ENCODE measurements at regions not wholly inside any gene's neighbourhood (a gene's known extent, or its start where the extent isn't known, plus 50 kb on each side); places are given as distances from the start of the nearest gene placed in this dataset.

DNA sequence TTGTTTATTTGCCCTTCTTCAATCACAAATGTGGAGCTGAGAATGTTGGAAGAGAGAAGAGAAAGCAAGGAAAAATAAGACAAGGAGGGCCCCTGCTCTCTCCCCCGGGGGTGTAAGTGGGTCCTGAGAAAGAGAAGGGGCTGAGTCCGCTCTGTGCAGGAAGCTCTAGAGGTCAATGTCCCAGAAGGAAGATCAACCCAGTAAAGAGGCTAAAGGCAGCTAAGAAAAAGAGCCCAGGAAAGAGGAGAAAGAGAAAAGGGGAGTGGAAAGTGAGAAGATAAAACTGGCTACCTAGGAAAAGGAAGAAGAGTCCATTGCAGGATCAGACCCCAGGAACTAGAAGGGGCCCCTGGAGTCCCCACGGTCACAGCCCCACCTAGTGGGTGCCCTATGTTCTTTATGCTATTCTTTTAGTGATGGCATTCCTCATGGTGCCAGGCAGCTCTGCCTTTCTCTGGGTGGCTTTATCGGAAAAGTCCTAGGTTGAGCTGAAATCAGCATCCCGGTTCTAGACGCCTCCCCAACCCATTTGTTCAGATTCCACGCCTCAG is 583.4 kb downstream of the ACTL7B start:
- Histone ChIP-seq H3K27ac (ENCODE audit: insufficient read depth, low read depth, low read length, poor library complexity, severe bottlenecking) (peak overlapping the region; percentile 11), H3K4me3 (ENCODE audit: insufficient read depth, low read depth, low read length) (no peak overlapping the region), H3K4me1 (ENCODE audit: control insufficient read depth, insufficient read depth, low read length) (peaks cover 14% of the 10 kb centered on the region), H3K27me3 (ENCODE audit: control insufficient read depth, insufficient read depth, low read length, poor library complexity, severe bottlenecking) (no peaks in the 10 kb centered on the region), H3K9me3 (ENCODE audit: control insufficient read depth, low read length) (no peaks in the 10 kb centered on the region), H3K36me3 (ENCODE audit: control insufficient read depth, insufficient read depth, low read length) (no peaks in the 10 kb centered on the region)
- WGBS, 2 experiments = 63 to 68% methylated on average over 7 of the region's 7 CpGs

DNA sequence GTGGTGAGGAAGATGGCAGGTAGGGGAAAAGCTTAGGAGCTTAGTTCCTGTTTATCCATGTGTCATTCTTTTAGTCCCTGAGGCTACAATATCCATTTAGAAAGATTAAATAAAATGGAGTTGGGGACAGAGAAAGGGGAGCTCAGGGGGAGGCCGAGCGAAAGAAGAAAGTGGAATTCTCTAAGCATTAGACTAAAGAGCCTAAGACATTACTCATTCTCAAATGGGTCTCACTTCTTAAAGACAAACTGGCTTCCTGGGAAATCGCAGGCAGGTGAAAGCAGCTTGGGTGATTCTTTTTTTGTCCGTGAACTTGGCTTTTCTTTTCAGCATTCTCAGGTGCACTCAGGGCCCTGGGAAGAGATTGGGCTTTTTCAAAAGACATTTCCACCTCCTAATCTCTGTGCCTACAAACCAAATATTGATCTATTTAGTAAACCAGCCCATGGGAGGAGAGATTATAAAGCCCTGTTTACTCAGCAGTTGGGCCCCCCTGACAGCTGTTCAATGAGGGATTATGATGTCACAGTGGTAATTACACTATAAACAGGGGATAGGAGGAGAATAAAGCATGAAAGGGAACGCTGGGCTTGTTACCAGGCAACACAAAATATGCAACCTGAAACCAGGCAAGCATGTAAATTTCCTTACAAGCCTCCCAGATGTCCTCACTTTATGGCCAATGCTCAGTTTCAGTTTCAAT is 584.0 kb downstream of the ACTL7B start:
- no peak overlapping the region for H3K4me3 ChIP-seq (ENCODE audit: insufficient read depth, low read depth, low read length)
- no peaks in the 10 kb centered on the region for H3K27me3 ChIP-seq (ENCODE audit: control insufficient read depth, insufficient read depth, low read length, poor library complexity, severe bottlenecking)
- H3K27ac ChIP-seq (ENCODE audit: insufficient read depth, low read depth, low read length, poor library complexity, severe bottlenecking) = peak overlapping the region; percentile 11
- H3K36me3 ChIP-seq (ENCODE audit: control insufficient read depth, insufficient read depth, low read length) = no peaks in the 10 kb centered on the region
- 23 to 43% methylated on average over 5 of the region's 5 CpGs for WGBS, 2 experiments
- peaks cover 14% of the 10 kb centered on the region for H3K4me1 ChIP-seq (ENCODE audit: control insufficient read depth, insufficient read depth, low read length)
- H3K9me3 ChIP-seq (ENCODE audit: control insufficient read depth, low read length) = no peaks in the 10 kb centered on the region

DNA sequence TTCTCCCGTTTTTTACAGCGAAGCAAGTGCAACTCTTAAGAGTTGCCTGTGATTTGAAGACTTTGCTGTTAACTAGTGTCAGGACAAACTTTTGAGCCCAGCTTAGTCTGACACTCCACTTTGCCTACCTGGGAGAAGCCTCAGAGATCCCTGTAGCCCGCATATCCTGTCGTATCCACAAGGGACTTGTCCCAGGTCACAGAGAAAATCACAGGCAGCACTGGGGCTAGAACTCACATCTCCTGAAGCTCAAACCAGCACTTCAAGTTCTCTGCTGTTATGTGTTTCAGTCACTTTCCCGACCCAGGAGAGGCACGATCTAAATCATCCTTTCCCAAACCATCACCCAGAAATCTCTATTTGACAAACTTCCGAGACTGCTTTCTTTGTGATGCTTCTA is 584.5 kb downstream of the ACTL7B start:
- no peaks in the 10 kb centered on the region for H3K9me3 ChIP-seq (ENCODE audit: control insufficient read depth, low read length)
- H3K27ac ChIP-seq (ENCODE audit: insufficient read depth, low read depth, low read length, poor library complexity, severe bottlenecking) = no peak overlapping the region
- H3K4me3 ChIP-seq (ENCODE audit: insufficient read depth, low read depth, low read length) = no peak overlapping the region
- H3K4me1 ChIP-seq (ENCODE audit: control insufficient read depth, insufficient read depth, low read length) = peaks cover 14% of the 10 kb centered on the region
- 70% methylated on average over 7 of the region's 7 CpGs for WGBS, 2 experiments
- no peaks in the 10 kb centered on the region for H3K27me3 ChIP-seq (ENCODE audit: control insufficient read depth, insufficient read depth, low read length, poor library complexity, severe bottlenecking)
- no peaks in the 10 kb centered on the region for H3K36me3 ChIP-seq (ENCODE audit: control insufficient read depth, insufficient read depth, low read length)

DNA sequence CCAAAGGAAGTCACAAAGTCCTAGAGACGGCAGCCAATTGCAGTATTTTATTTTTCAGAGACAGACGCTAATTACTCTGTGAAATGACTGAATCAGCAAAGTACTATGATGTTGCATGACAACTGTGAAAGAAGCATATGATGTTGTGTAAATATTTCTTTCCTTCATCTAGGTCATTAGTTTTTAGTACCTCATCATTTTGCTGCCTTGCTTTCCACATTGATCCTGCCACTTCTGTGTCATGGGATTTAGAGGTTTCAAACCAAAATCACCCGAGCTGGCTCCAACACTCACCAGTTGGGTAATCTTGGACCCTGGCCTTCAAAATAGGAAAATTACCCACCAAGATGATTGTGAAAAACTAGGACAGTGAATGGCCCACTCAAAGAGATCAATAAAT is 585.2 kb downstream of the ACTL7B start:
- Histone ChIP-seq H3K9me3 (ENCODE audit: control insufficient read depth, low read length) (no peaks in the 10 kb centered on the region), H3K36me3 (ENCODE audit: control insufficient read depth, insufficient read depth, low read length) (no peaks in the 10 kb centered on the region), H3K27me3 (ENCODE audit: control insufficient read depth, insufficient read depth, low read length, poor library complexity, severe bottlenecking) (no peaks in the 10 kb centered on the region), H3K27ac (ENCODE audit: insufficient read depth, low read depth, low read length, poor library complexity, severe bottlenecking) (no peak overlapping the region), H3K4me3 (ENCODE audit: insufficient read depth, low read depth, low read length) (no peak overlapping the region), H3K4me1 (ENCODE audit: control insufficient read depth, insufficient read depth, low read length) (peaks cover 14% of the 10 kb centered on the region)
- 92 to 98% methylated on average over 3 of the region's 3 CpGs for WGBS, 2 experiments

GRCh38 chr9:108270051-108270450 is 585.7 kb downstream of the ACTL7B start:
- Histone ChIP-seq H3K36me3 (ENCODE audit: control insufficient read depth, insufficient read depth, low read length) (no peaks in the 10 kb centered on the region), H3K27ac (ENCODE audit: insufficient read depth, low read depth, low read length, poor library complexity, severe bottlenecking) (no peak overlapping the region), H3K27me3 (ENCODE audit: control insufficient read depth, insufficient read depth, low read length, poor library complexity, severe bottlenecking) (no peaks in the 10 kb centered on the region), H3K9me3 (ENCODE audit: control insufficient read depth, low read length) (no peaks in the 10 kb centered on the region), H3K4me1 (ENCODE audit: control insufficient read depth, insufficient read depth, low read length) (peaks cover 14% of the 10 kb centered on the region), H3K4me3 (ENCODE audit: insufficient read depth, low read depth, low read length) (no peak overlapping the region)
- 93 to 94% methylated on average over 1 of the region's 1 CpG for WGBS, 2 experiments

GRCh38 chr9:108269371-108269770 is 586.4 kb downstream of the ACTL7B start:
- Histone ChIP-seq H3K9me3 (ENCODE audit: control insufficient read depth, low read length) (no peaks in the 10 kb centered on the region), H3K4me1 (ENCODE audit: control insufficient read depth, insufficient read depth, low read length) (peaks cover 14% of the 10 kb centered on the region), H3K4me3 (ENCODE audit: insufficient read depth, low read depth, low read length) (no peak overlapping the region), H3K27ac (ENCODE audit: insufficient read depth, low read depth, low read length, poor library complexity, severe bottlenecking) (no peak overlapping the region), H3K36me3 (ENCODE audit: control insufficient read depth, insufficient read depth, low read length) (no peaks in the 10 kb centered on the region), H3K27me3 (ENCODE audit: control insufficient read depth, insufficient read depth, low read length, poor library complexity, severe bottlenecking) (no peaks in the 10 kb centered on the region)
- WGBS, 2 experiments = 97 to 100% methylated on average over 1 of the region's 1 CpG

GRCh38 chr9:108265065-108265464 is 590.7 kb downstream of the ACTL7B start:
- H3K4me3 ChIP-seq (ENCODE audit: insufficient read depth, low read depth, low read length) = no peak overlapping the region
- H3K27me3 ChIP-seq (ENCODE audit: control insufficient read depth, insufficient read depth, low read length, poor library complexity, severe bottlenecking) = no peaks in the 10 kb centered on the region
- H3K36me3 ChIP-seq (ENCODE audit: control insufficient read depth, insufficient read depth, low read length) = no peaks in the 10 kb centered on the region
- no peaks in the 10 kb centered on the region for H3K9me3 ChIP-seq (ENCODE audit: control insufficient read depth, low read length)
- no peak overlapping the region for H3K27ac ChIP-seq (ENCODE audit: insufficient read depth, low read depth, low read length, poor library complexity, severe bottlenecking)
- H3K4me1 ChIP-seq (ENCODE audit: control insufficient read depth, insufficient read depth, low read length) = no peaks in the 10 kb centered on the region
- 94 to 97% methylated on average over 1 of the region's 1 CpG for WGBS, 2 experiments

- Histone ChIP-seq H3K27ac (ENCODE audit: insufficient read depth, low read depth, low read length, poor library complexity, severe bottlenecking) (no peak overlapping the region), H3K4me3 (ENCODE audit: insufficient read depth, low read depth, low read length) (no peak overlapping the region), H3K27me3 (ENCODE audit: control insufficient read depth, insufficient read depth, low read length, poor library complexity, severe bottlenecking) (no peaks in the 10 kb centered on the region), H3K36me3 (ENCODE audit: control insufficient read depth, insufficient read depth, low read length) (no peaks in the 10 kb centered on the region), H3K9me3 (ENCODE audit: control insufficient read depth, low read length) (no peaks in the 10 kb centered on the region), H3K4me1 (ENCODE audit: control insufficient read depth, insufficient read depth, low read length) (no peaks in the 10 kb centered on the region)
- 91 to 98% methylated on average over 4 of the region's 4 CpGs for WGBS, 2 experiments
Measured at GRCh38 chr9:108264093-108264492, 591.7 kb downstream of the ACTL7B start.

GRCh38 chr9:108262836-108263235 is 593.0 kb downstream of the ACTL7B start:
- 92 to 97% methylated on average over 7 to 8 of the region's 9 CpGs for WGBS, 2 experiments
- H3K4me3 ChIP-seq (ENCODE audit: insufficient read depth, low read depth, low read length) = no peak overlapping the region
- H3K27me3 ChIP-seq (ENCODE audit: control insufficient read depth, insufficient read depth, low read length, poor library complexity, severe bottlenecking) = no peaks in the 10 kb centered on the region
- no peaks in the 10 kb centered on the region for H3K4me1 ChIP-seq (ENCODE audit: control insufficient read depth, insufficient read depth, low read length)
- H3K9me3 ChIP-seq (ENCODE audit: control insufficient read depth, low read length) = no peaks in the 10 kb centered on the region
- H3K27ac ChIP-seq (ENCODE audit: insufficient read depth, low read depth, low read length, poor library complexity, severe bottlenecking) = no peak overlapping the region
- H3K36me3 ChIP-seq (ENCODE audit: control insufficient read depth, insufficient read depth, low read length) = no peaks in the 10 kb centered on the region

DNA sequence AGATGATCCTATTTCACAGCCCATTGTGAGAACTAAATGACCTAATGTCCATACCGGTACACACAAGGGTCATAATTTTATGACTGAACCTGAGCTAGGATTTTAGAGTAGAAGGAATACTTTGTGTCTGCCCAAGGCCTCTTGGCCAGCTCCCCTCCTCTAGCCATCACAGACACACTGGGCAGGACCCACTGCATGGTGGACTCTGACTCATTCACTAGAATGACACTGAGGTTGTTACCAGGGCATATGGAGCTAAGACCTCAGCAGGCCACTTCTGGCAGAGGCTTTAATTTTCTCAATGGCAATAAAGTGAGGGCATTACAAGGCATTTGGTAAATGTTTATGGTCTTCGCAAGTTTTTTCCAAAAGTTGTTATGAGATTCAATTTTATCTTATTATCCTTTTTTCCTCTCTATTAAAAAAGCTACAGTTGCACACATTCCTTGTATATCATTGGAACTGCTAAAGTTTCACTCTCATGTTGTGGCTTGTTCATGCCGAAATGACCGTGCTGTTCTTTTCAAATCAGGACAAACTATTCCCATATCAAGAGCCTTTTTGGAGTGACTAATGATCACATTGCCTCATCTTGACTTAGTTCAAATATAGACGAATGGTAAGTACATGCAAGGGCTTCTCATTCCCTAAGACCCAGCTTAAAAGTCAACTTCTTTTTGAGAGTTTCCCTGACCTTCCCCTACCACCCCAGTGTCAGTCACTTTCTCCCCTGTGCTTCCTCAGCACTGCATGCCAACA is 595.7 kb downstream of the ACTL7B start:
- 95 to 96% methylated on average over 4 to 5 of the region's 5 CpGs for WGBS, 2 experiments
- Histone ChIP-seq H3K36me3 (ENCODE audit: control insufficient read depth, insufficient read depth, low read length) (no peaks in the 10 kb centered on the region), H3K4me3 (ENCODE audit: insufficient read depth, low read depth, low read length) (no peak overlapping the region), H3K27ac (ENCODE audit: insufficient read depth, low read depth, low read length, poor library complexity, severe bottlenecking) (no peak overlapping the region), H3K4me1 (ENCODE audit: control insufficient read depth, insufficient read depth, low read length) (no peaks in the 10 kb centered on the region), H3K27me3 (ENCODE audit: control insufficient read depth, insufficient read depth, low read length, poor library complexity, severe bottlenecking) (no peaks in the 10 kb centered on the region), H3K9me3 (ENCODE audit: control insufficient read depth, low read length) (no peaks in the 10 kb centered on the region)
